Brain microvascular endothelial cell (primary cell): ENCODE measurements at regions not wholly inside any gene's neighbourhood (a gene's known extent, or its start where the extent isn't known, plus 50 kb on each side); places are given as distances from the start of the nearest gene placed in this dataset.
A peak's percentile ranks its signal among the peaks of the same experiment; 100 is the strongest.

Source experiments
- DNase-seq: peaks from one replicate; pipeline ENCODE4 v3.0.0-alpha.2; 2020
- H3K27ac ChIP-seq: fragments of 250-450 bp; sonication (Bioruptor Pico); 2 replicates; pipeline ENCODE4 v1.5.1; 2020; ENCODE audit warnings: mild to moderate bottlenecking, moderate library complexity
- H3K27me3 ChIP-seq: fragments of 250-450 bp; sonication (Bioruptor Pico); replicated peaks from 2 replicates; pipeline ENCODE4 v1.5.1; 2020; ENCODE audit warnings: mild to moderate bottlenecking
- H3K36me3 ChIP-seq: fragments of 250-450 bp; sonication (Bioruptor Pico); replicated peaks from 2 replicates; pipeline ENCODE4 v1.5.1; 2020; ENCODE audit warnings: mild to moderate bottlenecking
- H3K4me3 ChIP-seq: 2 replicates; pipeline ENCODE4 v1.5.1; 2011; ENCODE audit warnings: low read depth, mild to moderate bottlenecking, control low read depth, low read length, moderate library complexity
- CTCF ChIP-seq: IDR thresholded peaks from 2 replicates; pipeline ENCODE4 v1.5.1; 2011; ENCODE audit warnings: low read depth, mild to moderate bottlenecking, moderate library complexity, low read length, control low read depth, inconsistent platforms; ENCODE audit errors: missing control alignments
- in situ Hi-C: cut with HindIII; loops from 2 replicates; pipeline ENCODE4 v1.10.0; 2017; ENCODE audit warnings: low sequenced_read_pairs, low pct_ligation_motif_present

GRCh38 chr2:234309431-234309830, 187.4 kb downstream of the ARL4C start:
- Histone ChIP-seq H3K4me3 (no peak overlapping the region), H3K36me3 (no peaks in the 10 kb centered on the region), H3K27ac (peak overlapping the region; percentile 100), H3K27me3 (no peaks in the 10 kb centered on the region)
- in situ Hi-C loops = no loop called here
- DNase-seq = no peak
- TF ChIP-seq CTCF = no peak

- DNase-seq = peak; percentile 95
- no peak for TF ChIP-seq CTCF
These were observed 188.1 kb downstream of the ARL4C start for GRCh38 chr2:234308813-234309195.

GRCh38 chr2:234308073-234308812, 188.6 kb downstream of the ARL4C start:
- peak; percentile 39 for TF ChIP-seq CTCF
- Histone ChIP-seq H3K27me3 (no peaks in the 10 kb centered on the region), H3K36me3 (no peaks in the 10 kb centered on the region), H3K27ac (peak overlapping the region; percentile 100), H3K4me3 (no peak overlapping the region)
- in situ Hi-C loops = no loop called here
- DNase-seq = peak; percentile 86

More at GRCh38 chr2:234308813-234309195, 188.1 kb downstream of the ARL4C start:
- Histone ChIP-seq H3K27me3 (no peaks in the 10 kb centered on the region), H3K4me3 (no peak overlapping the region), H3K36me3 (no peaks in the 10 kb centered on the region), H3K27ac (peak overlapping the region; percentile 100)
- in situ Hi-C loops = no loop called here

- DNase-seq = no peak
- Histone ChIP-seq H3K27ac (peak overlapping the region; percentile 100), H3K4me3 (no peak overlapping the region), H3K36me3 (no peaks in the 10 kb centered on the region), H3K27me3 (no peaks in the 10 kb centered on the region)
- TF ChIP-seq CTCF = no peak
- in situ Hi-C loops = no loop called here
These were observed 189.4 kb downstream of the ARL4C start for GRCh38 chr2:234307322-234307961.

- no peak overlapping the region for H3K4me3 ChIP-seq
These were observed 190.3 kb downstream of the ARL4C start for GRCh38 chr2:234306426-234307173.

More at GRCh38 chr2:234306426-234307173, 190.3 kb downstream of the ARL4C start:
- no peak for DNase-seq
- Histone ChIP-seq H3K27ac (no peak overlapping the region), H3K27me3 (no peaks in the 10 kb centered on the region), H3K36me3 (no peaks in the 10 kb centered on the region)
- in situ Hi-C loops = no loop called here
- TF ChIP-seq CTCF = no peak
